ENCODE measurements at regions not wholly inside any gene's neighbourhood (a gene's known extent, or its start where the extent isn't known, plus 50 kb on each side); places are given as distances from the start of the nearest gene placed in this dataset.
"Not testable (repeated sequence)": the region's sequence is repeated elsewhere in the genome, so short reads cannot be mapped to it uniquely, and the experiment has no call there.

DNA sequence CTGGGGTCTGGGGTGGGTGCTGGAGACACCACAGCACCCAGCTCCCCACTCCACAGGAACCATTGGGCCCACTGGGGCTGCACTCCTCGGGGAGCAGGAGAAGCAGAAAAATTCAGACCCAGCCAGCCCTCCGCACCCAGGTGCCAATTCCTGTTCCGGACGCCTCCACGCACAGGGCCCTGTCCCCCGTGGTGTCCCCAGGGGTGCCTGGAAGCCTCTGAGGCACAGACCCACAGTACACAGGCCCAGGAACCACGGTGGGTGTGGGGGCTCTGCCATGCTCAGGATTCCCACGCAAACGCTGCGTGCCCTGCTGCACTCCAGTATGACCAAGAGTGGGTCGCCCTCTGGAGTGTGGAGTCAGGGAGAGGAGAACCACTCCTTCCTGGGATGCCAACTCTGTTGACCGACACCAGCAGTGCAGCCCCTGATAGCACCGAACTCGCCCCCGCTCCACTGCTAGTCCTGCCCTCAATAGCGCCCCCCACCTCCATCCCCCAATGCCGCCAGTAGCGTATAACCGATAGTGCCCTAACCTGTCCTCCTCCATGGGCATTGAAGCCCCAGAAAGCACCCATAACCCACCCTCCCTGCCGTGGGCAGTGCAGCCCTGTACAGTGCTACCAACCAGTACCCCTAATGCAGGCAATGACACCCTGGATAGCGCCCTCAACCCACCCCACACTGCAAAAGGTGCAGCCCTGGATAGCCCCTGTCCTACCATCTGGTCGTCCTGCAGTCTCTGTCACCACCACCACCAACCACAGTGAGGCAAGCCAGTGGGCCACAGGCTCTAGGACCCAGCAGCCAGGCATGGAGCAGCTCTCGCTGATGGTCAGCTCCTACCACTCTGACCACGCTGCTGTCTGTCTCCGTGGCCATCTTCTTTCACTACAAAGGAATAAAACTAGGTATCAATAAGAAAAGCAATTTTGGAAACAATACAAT, 2877.2 kb downstream of the RPIA start:
- not testable (repeated sequence) for H3K36me3 ChIP-seq; H3K4me1 ChIP-seq (ENCODE audit: control insufficient read depth in 1 of 2, low read depth in 2 of 2); DNase-seq (ENCODE audit: low spot score); ATAC-seq (ENCODE audit: insufficient number of reproducible peaks, low FRiP score, low read depth); H3K27ac ChIP-seq; H3K4me3 ChIP-seq; H3K27me3 ChIP-seq (replicated peaks; ENCODE audit: insufficient read depth); H3K9me3 ChIP-seq

DNA sequence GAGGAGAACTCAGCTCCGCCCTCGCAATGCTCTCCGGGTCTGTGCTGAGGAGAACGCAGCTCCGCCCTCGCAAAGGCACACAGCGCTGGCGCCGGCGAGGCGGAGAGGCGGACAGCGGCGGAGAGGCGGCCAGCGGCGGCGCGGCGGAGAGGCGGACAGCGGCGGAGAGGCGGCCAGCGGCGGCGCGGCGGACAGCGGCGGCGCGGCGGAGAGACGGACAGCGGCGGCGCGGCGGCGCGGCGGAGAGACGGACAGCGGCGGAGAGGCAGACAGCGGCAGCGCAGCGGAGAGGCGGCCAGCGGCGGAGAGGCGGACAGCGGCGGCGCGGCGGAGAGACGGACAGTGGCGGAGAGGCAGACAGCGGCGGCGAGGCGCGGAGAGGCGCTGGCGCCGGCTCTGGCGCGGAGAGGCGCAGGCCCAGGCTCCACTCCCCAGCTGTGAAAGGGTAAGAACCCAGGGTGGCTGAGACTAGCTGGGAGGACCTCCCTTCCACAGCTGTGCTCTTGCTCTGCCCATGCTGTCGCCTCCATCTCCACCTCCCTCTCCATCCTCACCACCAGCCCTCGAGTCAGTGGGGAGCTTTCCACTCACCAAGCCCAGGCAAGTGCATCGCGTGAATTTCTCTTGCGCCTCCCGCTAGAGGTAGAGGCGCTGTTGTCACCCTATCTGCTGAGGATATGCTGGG, 2879.9 kb downstream of the RPIA start:
- not testable (repeated sequence) for DNase-seq (ENCODE audit: low spot score); H3K4me3 ChIP-seq; H3K9me3 ChIP-seq; ATAC-seq (ENCODE audit: insufficient number of reproducible peaks, low FRiP score, low read depth); H3K36me3 ChIP-seq; H3K4me1 ChIP-seq (ENCODE audit: control insufficient read depth in 1 of 2, low read depth in 2 of 2); H3K27ac ChIP-seq; H3K27me3 ChIP-seq (replicated peaks; ENCODE audit: insufficient read depth)

DNA sequence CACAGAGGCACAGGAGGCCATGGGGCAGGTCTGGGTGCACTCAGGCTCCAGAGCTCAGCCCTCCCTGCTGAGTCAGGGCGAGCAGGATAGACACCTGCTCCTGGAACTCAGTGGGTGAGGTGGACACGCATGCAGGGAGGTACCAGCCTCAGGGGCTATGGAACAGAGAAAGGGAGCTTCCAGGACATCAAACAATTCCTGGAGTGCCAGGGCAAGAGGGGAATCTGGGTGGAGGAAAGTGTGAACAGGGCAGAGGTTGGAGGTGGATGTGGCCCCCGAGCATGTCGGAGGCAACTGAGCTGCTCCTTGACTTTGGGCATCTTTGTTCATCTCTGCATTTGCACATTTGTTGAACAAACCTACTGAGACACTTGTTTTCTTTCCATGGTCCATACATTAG, 2881.5 kb downstream of the RPIA start:
- H3K27ac ChIP-seq; DNase-seq (ENCODE audit: low spot score); H3K27me3 ChIP-seq (replicated peaks; ENCODE audit: insufficient read depth); H3K9me3 ChIP-seq; ATAC-seq (ENCODE audit: insufficient number of reproducible peaks, low FRiP score, low read depth); H3K36me3 ChIP-seq; H3K4me3 ChIP-seq; H3K4me1 ChIP-seq (ENCODE audit: control insufficient read depth in 1 of 2, low read depth in 2 of 2): not testable (repeated sequence)

DNA sequence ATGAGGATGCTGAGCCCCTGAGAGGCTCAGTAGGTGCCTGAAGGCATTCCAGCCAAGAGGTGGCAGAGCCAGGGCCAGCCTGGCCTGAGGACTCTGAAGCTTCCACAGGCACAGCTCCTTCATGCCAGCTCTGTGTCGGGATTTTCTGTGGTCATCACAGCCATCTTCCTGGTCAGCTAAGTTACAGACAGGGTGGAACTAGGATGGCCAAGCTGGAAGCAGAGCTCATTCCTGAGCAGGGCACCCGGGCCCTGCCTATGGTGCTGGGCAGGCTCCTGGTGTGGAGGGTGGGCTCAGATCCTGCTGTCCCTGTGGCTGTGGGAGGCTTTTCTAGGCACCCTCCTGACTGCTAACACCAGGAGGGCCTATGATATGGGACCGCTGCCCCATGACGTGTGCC, 2882.3 kb downstream of the RPIA start:
- H3K36me3 ChIP-seq; DNase-seq (ENCODE audit: low spot score); H3K27ac ChIP-seq; H3K27me3 ChIP-seq (replicated peaks; ENCODE audit: insufficient read depth); H3K4me1 ChIP-seq (ENCODE audit: control insufficient read depth in 1 of 2, low read depth in 2 of 2); H3K9me3 ChIP-seq; ATAC-seq (ENCODE audit: insufficient number of reproducible peaks, low FRiP score, low read depth); H3K4me3 ChIP-seq: not testable (repeated sequence)

DNA sequence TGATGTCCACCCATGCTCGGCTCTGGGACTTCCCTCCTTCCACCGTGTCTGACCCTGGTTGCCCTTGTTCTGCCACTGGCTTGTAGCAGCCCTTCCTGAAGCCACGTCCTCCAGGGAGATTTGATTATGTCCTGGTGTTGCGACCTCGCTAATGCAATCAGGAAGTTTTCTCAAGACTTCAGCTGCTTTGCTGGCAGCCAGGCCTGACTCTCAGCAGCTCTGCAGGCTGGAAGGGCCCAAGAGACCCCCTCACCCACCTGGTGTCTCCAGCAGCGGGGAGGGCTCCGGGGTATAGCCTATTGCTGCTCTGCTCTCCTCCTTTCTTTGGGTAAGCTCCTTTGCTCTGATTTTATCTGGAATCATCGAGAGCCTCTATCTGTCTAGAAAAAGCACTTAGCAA, 2882.8 kb downstream of the RPIA start:
- H3K4me3 ChIP-seq; H3K4me1 ChIP-seq (ENCODE audit: control insufficient read depth in 1 of 2, low read depth in 2 of 2); H3K36me3 ChIP-seq; DNase-seq (ENCODE audit: low spot score); ATAC-seq (ENCODE audit: insufficient number of reproducible peaks, low FRiP score, low read depth); H3K27ac ChIP-seq; H3K9me3 ChIP-seq; H3K27me3 ChIP-seq (replicated peaks; ENCODE audit: insufficient read depth): not testable (repeated sequence)

DNA sequence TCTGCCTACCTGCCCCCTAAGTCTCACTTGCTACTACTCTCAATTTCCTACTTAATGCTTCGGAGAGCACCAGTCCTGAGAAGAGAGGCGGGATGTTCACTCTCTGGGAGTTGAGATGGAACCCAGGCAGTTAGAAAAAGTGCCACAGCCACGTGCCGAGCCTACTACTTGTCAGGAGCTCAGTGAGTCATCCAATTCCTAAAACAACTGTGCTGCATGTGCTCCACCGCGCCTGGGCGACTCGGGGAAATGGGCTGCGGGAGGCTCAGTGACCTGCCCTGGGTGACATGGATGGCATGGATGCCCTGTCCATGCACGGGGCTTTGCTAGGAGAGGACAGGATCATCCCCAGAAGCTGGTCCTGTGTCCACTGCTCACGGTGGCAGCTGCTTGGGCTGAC, 2884.2 kb downstream of the RPIA start:
- not testable (repeated sequence) for H3K4me3 ChIP-seq; ATAC-seq (ENCODE audit: insufficient number of reproducible peaks, low FRiP score, low read depth); H3K27ac ChIP-seq; H3K27me3 ChIP-seq (replicated peaks; ENCODE audit: insufficient read depth); H3K36me3 ChIP-seq; DNase-seq (ENCODE audit: low spot score); H3K9me3 ChIP-seq; H3K4me1 ChIP-seq (ENCODE audit: control insufficient read depth in 1 of 2, low read depth in 2 of 2)

DNA sequence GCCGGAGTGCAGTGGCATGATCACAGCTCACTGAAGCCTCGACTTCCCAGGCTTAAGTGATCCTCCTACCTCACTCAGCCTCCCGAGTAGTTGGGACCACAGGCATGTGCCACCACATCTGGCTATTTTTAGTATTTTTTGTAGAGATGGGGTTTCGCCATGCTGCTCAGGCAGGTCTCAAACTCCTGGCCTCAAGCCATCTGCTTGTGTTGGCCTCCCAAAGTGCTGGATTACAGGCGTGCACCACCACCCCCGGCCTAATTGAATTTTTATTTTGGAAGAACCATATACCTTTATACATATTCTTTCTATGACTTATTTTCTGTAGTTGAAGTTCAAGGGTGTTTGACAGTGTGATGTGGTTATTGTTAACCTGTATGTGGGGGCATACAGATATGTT, 2885.9 kb downstream of the RPIA start:
- H3K4me1 ChIP-seq (ENCODE audit: control insufficient read depth in 1 of 2, low read depth in 2 of 2); ATAC-seq (ENCODE audit: insufficient number of reproducible peaks, low FRiP score, low read depth); H3K9me3 ChIP-seq: not testable (repeated sequence)

DNA sequence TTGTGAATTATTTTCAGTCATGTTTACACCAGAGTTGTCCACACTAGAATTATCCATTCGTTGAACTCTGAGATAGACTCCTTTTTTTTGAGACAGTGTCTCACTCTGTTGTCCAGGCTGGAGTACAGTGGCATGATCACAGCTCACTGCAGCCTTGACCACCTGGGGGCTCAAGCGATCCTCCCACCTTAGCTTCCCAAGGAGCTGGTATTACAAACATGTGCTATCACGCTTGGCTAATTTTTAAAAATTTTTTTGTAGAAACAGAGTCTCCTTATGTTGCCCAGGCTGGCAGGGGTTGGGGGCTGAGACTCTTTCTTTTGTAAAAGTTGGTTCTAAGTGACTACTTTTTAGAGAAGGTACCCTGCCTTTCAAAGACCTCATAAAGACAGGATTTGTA, 2887.2 kb downstream of the RPIA start:
- H3K27ac ChIP-seq; H3K36me3 ChIP-seq; ATAC-seq (ENCODE audit: insufficient number of reproducible peaks, low FRiP score, low read depth); H3K9me3 ChIP-seq; H3K27me3 ChIP-seq (replicated peaks; ENCODE audit: insufficient read depth); H3K4me3 ChIP-seq; H3K4me1 ChIP-seq (ENCODE audit: control insufficient read depth in 1 of 2, low read depth in 2 of 2); DNase-seq (ENCODE audit: low spot score): not testable (repeated sequence)

More for the DNA sequence above, 2885.9 kb downstream of the RPIA start:
- H3K27me3 ChIP-seq (replicated peaks; ENCODE audit: insufficient read depth); H3K4me3 ChIP-seq; DNase-seq (ENCODE audit: low spot score); H3K36me3 ChIP-seq; H3K27ac ChIP-seq: not testable (repeated sequence)

DNA sequence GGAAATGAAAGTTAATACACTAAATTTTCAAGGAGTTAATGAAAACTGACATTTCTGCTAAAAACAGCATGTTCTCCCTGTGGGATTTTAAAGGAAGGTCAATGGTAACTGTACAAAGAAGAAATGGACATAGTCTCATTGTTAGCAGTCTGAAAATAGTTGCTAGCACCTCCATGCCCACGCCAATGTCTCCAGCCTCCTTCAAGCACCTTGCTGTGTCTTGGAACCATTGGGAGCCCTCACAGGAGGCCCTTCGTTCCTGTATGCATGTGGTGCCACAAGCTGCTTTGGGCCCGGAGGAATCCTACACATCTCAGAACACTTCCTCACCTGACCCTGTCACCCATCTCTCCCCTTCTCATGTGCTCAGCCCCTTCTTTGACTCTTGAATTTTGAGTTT, 2888.1 kb downstream of the RPIA start:
- not testable (repeated sequence) for DNase-seq (ENCODE audit: low spot score); ATAC-seq (ENCODE audit: insufficient number of reproducible peaks, low FRiP score, low read depth); H3K27me3 ChIP-seq (replicated peaks; ENCODE audit: insufficient read depth); H3K4me3 ChIP-seq; H3K36me3 ChIP-seq; H3K4me1 ChIP-seq (ENCODE audit: control insufficient read depth in 1 of 2, low read depth in 2 of 2); H3K27ac ChIP-seq; H3K9me3 ChIP-seq

DNA sequence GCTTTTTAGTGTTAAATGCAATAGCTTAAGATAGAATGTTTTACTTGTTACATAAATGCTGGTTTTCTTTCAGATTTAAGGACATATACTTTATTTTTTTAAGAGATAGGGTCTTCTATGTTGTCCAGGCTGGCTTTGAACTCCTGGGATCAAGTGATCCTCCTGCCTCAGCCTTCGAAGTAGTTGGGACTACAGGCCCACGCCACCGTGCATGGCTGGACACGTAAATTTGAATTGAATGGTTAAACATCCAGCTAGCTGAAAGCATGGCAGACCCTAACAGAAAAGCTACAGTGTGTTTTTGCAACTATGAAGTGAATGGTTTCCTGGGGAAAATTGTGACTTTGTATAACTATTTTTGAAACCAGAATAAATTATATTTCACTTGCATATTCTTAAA, 2888.6 kb downstream of the RPIA start:
- not testable (repeated sequence) for ATAC-seq (ENCODE audit: insufficient number of reproducible peaks, low FRiP score, low read depth); H3K4me1 ChIP-seq (ENCODE audit: control insufficient read depth in 1 of 2, low read depth in 2 of 2); H3K27me3 ChIP-seq (replicated peaks; ENCODE audit: insufficient read depth); H3K4me3 ChIP-seq; H3K36me3 ChIP-seq; H3K9me3 ChIP-seq; DNase-seq (ENCODE audit: low spot score); H3K27ac ChIP-seq

DNA sequence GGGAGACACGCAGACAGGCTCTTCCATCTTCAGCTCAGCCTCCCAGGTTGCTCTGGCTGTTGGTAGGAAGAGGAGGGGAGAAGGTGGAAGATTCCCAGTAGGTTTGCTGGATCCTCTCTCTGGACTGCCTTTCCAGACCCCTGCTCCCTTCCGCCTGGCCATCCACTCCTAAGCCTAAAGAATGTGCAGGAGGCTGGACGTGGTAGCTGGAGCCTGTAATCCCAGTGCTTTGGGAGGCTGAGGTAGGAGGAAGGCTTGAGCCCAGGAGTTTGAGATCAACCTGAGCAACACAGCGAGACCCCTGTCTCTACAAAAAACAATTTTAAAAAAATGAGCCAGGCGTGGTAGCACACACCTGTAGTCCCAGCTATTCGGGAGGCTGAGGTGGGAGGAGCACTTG, 2895.6 kb downstream of the RPIA start:
- H3K27ac ChIP-seq; ATAC-seq (ENCODE audit: insufficient number of reproducible peaks, low FRiP score, low read depth); H3K36me3 ChIP-seq; DNase-seq (ENCODE audit: low spot score); H3K27me3 ChIP-seq (replicated peaks; ENCODE audit: insufficient read depth); H3K9me3 ChIP-seq; H3K4me1 ChIP-seq (ENCODE audit: control insufficient read depth in 1 of 2, low read depth in 2 of 2); H3K4me3 ChIP-seq: not testable (repeated sequence)

DNA sequence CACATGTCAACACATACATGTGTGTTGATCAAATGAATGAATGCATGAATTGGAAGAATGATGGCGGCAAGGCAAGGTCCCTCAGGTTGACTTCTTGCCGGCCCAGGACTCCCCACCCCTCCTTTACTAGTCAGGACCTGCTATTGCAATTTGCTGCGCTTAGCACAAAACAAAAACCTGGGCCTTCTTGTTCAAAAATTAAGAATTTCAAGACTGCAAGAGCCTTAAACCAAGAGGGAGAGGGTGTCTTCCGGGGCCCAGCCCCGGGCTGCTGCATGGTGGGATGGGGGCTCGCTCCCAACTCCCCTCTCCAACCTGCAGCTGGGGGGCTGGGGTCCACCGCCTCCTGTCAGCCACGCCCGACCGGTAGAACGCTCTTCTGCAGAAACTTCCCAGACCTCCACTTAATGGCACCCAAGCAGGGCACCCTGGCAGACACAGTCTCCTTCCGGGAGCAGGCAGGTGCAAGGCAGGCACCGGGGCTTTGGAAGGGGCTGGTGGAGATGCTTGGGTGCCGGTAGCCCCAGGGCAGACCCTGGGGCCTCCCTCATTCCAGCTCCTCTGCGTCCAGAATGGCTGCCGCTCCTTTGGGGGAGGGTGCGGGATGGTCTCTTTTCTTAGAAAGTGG, 2896.5 kb downstream of the RPIA start:
- not testable (repeated sequence) for ATAC-seq (ENCODE audit: insufficient number of reproducible peaks, low FRiP score, low read depth); H3K27me3 ChIP-seq (replicated peaks; ENCODE audit: insufficient read depth); DNase-seq (ENCODE audit: low spot score); H3K4me1 ChIP-seq (ENCODE audit: control insufficient read depth in 1 of 2, low read depth in 2 of 2); H3K36me3 ChIP-seq; H3K9me3 ChIP-seq; H3K4me3 ChIP-seq; H3K27ac ChIP-seq
